GM18861 (cell line): ENCODE measurements at regions not wholly inside any gene's neighbourhood (a gene's known extent, or its start where the extent isn't known, plus 50 kb on each side); places are given as distances from the start of the nearest gene placed in this dataset.
"Not testable (repeated sequence)": the region's sequence is repeated elsewhere in the genome, so short reads cannot be mapped to it uniquely, and the experiment has no call there.

ENCODE experiments used
- ATAC-seq: cut with Tn5 transposase; IDR thresholded peaks from one replicate; pipeline ENCODE4 v1.9.1; 2021; ENCODE audit not compliant: unreplicated experiment

GRCh38 chr1:222074317-222074716 is 332.4 kb upstream of the DUSP10 start:
- no peak for ATAC-seq

GRCh38 chr1:222073307-222073995 is 331.6 kb upstream of the DUSP10 start:
- no peak for ATAC-seq

GRCh38 chr1:222071387-222071786 is 329.5 kb upstream of the DUSP10 start:
- ATAC-seq = no peak

- ATAC-seq = no peak
Observed at GRCh38 chr1:222068937-222069336, 327.0 kb upstream of the DUSP10 start.

GRCh38 chr1:222068101-222068500 is 326.2 kb upstream of the DUSP10 start:
- no peak for ATAC-seq

- no peak for ATAC-seq
Observed at GRCh38 chr1:222066539-222066938, 324.6 kb upstream of the DUSP10 start.

- no peak for ATAC-seq
Observed at GRCh38 chr1:222065234-222065633, 323.3 kb upstream of the DUSP10 start.

GRCh38 chr1:222064388-222065211 is 322.7 kb upstream of the DUSP10 start:
- ATAC-seq = no peak

GRCh38 chr1:222062640-222063039 is 320.8 kb upstream of the DUSP10 start:
- ATAC-seq = no peak

- no peak for ATAC-seq
Observed at GRCh38 chr1:222061711-222062359, 319.9 kb upstream of the DUSP10 start.

- no peak for ATAC-seq
Observed at GRCh38 chr1:222060210-222060916, 318.5 kb upstream of the DUSP10 start.

GRCh38 chr1:222058249-222058648 is 316.4 kb upstream of the DUSP10 start:
- no peak for ATAC-seq

- ATAC-seq = peak; percentile 53
Observed at GRCh38 chr1:222057162-222057561, 315.3 kb upstream of the DUSP10 start.

GRCh38 chr1:222054416-222054815 is 312.5 kb upstream of the DUSP10 start:
- no peak for ATAC-seq

- no peak for ATAC-seq
Observed at GRCh38 chr1:222053790-222054294, 312.0 kb upstream of the DUSP10 start.

- not testable (repeated sequence) for ATAC-seq
Observed at GRCh38 chr1:222051311-222051710, 309.4 kb upstream of the DUSP10 start.

- ATAC-seq = not testable (repeated sequence)
Observed at GRCh38 chr1:222049661-222050060, 307.8 kb upstream of the DUSP10 start.

GRCh38 chr1:222049176-222049575 is 307.3 kb upstream of the DUSP10 start:
- ATAC-seq = no peak

- ATAC-seq = peak; percentile 93
Observed at GRCh38 chr1:222048094-222048595, 306.3 kb upstream of the DUSP10 start.

- no peak for ATAC-seq
Observed at GRCh38 chr1:222047366-222047765, 305.5 kb upstream of the DUSP10 start.
